HG02938 (cell line): ENCODE measurements at regions not wholly inside any gene's neighbourhood (a gene's known extent, or its start where the extent isn't known, plus 50 kb on each side); places are given as distances from the start of the nearest gene placed in this dataset.
A peak's percentile ranks its signal among the peaks of the same experiment; 100 is the strongest.

ENCODE experiments used
- ATAC-seq: cut with Tn5 transposase; IDR thresholded peaks from one replicate; pipeline ENCODE4 v1.9.1; 2021; ENCODE audit warnings: mild to moderate bottlenecking, moderate library complexity; ENCODE audit not compliant: unreplicated experiment

GRCh38 chr1:69290291-69290690 lies 277.4 kb upstream of the LRRC7 start:
- no peak for ATAC-seq

GRCh38 chr1:69291541-69291940 lies 276.2 kb upstream of the LRRC7 start:
- no peak for ATAC-seq

GRCh38 chr1:69292833-69293232 lies 274.9 kb upstream of the LRRC7 start:
- ATAC-seq, result no peak

- ATAC-seq, result no peak
Measured at GRCh38 chr1:69294171-69294570, 273.6 kb upstream of the LRRC7 start.

DNA sequence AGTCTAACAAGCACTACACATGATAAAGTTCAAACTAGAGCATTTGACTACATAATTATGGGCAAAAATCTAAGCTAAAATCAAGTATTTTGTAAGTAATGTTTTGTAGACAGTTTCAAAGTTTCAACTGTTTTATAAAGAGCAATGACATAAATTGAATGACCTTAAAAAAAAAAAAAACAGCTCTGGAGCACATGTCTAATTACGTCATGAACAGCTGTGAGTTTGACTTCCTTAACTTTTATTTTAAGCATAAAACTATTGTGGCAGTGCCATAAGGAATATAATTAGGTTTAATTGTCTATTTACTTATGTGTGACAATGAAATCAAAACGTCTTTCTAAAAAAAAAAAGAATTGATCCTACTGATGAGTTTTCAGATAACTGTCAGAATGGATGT lies 272.5 kb upstream of the LRRC7 start:
- ATAC-seq, result no peak

DNA sequence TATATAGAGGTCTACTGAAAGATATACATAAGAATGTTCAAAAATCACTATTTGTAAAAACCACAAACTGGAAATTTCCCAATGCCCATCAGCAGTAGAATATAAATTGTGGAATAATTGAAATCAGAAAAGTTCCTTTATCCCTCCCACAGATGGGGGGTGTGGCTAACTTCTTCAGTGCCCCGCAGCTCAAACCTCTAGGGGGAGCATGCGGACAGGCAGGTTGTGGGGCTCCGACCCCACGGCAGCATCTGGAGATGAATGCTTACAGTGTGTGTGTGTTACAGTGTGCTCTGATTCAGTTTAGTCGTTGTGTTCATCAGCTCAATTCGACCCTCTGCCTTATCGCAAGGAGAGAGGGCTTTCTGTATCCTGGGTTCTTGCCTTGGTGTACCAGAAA lies 262.1 kb upstream of the LRRC7 start:
- ATAC-seq, result no peak

- ATAC-seq, result no peak
Measured at GRCh38 chr1:69312055-69312732, 255.5 kb upstream of the LRRC7 start.

DNA sequence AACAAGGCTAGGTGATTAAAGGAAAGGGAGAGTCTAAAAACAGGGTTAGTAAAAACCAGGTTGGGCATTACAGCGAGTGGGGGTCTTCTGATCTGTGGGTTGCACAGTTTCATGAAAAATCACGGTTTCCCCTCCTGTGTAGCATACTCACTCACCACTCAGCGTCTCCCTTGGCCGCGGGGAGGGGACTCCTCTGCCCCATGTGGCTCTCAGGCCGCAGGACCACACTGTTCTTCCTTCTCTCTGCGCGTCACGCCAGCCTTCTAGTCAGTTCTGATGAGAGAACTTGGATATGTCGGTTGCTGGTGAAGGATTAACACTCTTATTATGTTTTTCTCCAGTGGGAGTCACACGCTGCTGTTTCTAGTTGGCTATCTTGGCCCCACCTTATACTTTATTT lies 254.6 kb upstream of the LRRC7 start:
- ATAC-seq, result no peak

DNA sequence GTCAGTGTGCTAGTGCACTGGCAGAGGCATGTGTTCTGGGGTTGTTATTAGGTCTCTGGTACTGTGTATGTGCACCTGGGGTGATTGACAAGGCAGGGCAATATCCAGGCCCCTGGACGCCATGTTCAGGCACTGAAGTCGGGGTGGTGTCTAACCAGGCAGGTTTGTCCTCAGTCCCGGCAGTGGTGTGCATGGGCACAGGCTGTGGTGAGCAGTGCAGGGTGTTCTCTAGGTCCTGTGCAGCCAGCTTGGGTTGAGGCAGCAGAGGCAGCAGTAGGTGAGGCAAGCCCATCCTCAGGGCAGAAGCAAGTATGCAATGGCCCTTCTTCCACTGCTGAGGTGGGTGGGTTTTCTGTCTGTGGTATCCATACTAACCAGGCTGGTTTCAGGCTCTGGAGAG lies 252.3 kb upstream of the LRRC7 start:
- ATAC-seq, result no peak

GRCh38 chr1:69315823-69316222 lies 251.9 kb upstream of the LRRC7 start:
- ATAC-seq, result no peak

DNA sequence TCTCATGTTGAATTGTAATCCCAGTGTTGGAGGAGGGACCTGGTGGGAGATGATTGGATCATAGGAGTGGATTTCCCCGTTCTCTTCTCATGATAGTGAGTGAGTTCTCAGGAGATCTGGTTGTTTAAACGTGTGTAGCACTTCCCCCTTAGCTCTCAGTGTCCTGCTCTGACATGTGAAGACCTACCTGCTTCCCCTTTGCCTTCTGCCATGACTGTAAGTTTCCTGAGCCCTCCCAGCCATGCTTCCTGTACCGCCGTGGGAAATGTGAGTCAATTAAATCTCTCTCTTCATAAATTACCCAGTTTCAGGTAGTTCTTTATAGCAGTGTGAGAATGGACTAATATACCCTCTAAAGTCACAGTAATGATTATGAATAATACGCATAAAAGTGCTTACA lies 248.4 kb upstream of the LRRC7 start:
- ATAC-seq, result no peak

GRCh38 chr1:69320757-69321211 lies 246.9 kb upstream of the LRRC7 start:
- peak; percentile 77 for ATAC-seq

DNA sequence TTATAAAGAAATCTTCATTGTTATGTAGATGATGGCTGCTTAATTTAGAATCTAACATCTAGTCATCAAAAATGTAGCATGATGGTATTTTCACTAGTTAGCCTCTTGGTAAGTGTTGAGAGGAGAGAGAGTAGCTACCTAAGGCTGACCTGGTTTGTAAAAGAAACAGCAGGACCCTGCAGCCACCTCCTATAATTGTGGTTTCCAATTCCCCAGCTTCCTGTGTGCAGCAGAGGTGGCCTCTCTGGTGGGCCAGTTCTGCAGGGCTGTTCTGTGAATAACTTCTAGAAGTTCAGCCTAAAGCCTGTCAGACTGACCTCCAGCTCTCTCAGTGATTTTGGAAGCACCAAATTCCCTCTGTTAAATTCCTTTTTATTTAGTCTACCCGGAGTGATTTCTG lies 246.4 kb upstream of the LRRC7 start:
- no peak for ATAC-seq

- no peak for ATAC-seq
Measured at GRCh38 chr1:69328186-69328585, 239.5 kb upstream of the LRRC7 start.

DNA sequence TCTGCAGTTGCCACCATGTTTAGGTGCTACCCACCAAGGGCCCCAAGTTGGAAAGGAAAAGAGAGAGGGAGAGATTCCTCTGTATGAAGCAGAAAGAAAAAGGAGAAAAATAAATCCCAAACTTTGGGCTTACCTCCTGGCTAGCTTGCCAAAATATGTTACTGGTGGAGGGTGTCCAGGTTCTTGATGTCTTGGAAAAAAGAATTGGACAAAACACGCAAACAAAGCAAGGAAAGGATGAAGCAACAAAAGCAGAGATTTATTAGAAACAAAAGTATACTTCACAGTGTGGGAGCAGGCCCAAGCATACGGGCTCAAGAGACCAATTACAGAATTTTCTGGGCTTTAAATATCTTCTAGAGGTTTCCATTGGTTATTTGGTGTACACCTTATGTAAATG lies 204.5 kb upstream of the LRRC7 start:
- ATAC-seq, result no peak

DNA sequence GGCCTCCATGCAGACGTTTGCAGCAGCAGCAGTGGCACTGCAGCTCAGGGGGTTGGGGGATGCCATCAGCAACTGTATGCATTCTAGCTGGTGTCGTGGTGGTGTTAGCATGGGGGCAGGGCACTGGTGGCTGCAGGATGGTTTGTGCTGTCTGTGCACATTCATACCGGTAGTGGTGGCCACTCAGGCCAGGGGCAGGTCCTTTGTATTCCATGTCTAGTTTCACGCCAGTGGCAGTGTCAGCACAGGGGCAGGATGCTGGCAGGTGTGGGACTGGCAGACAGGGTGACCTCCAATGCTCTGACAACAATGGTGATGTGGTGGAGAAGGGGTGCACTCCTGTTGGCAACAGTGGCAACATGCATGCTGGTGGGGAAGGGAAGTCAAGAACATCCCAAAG lies 194.2 kb upstream of the LRRC7 start:
- no peak for ATAC-seq

DNA sequence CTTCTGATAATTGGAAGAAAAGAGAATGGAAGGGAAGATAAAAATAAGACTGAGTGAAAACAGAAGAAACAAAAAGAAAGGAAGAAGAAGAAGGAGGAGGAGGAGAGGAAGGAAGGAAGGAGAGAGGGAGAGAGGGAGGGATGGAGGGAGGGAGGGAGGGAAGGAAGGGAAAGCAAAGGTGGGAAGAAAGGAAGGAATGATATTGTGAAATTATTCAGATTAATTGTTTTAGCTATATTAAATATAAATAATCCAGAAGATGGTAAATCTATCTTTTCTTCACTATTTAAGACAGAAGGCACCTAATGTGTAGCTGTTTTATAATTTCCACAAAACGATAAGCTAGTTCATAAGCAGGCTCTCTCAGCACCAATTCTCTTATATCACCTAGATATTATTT lies 191.3 kb upstream of the LRRC7 start:
- ATAC-seq, result no peak

- no peak for ATAC-seq
Measured at GRCh38 chr1:69377507-69377906, 190.2 kb upstream of the LRRC7 start.

GRCh38 chr1:69388044-69388443 lies 179.7 kb upstream of the LRRC7 start:
- ATAC-seq, result no peak

GRCh38 chr1:69400128-69400527 lies 167.6 kb upstream of the LRRC7 start:
- ATAC-seq, result no peak

DNA sequence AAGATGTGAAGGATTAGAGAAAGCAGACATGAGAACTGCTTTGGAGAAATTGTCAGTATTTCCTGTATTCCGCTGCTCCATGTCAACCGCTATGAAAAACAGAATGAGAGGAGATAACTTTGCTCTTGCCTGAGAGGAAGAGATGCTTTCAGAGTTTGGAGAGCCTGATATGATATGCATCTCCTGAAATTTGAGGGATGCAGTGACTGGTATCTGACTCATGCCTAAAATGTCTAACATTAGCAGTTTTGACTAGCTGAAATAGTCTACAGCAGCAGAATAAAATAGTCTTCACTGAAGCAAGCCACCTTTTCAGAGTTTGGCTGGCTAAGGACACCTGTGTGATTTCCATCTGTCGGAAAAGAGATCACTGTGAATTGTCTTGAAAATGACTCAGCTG lies 165.8 kb upstream of the LRRC7 start:
- no peak for ATAC-seq

DNA sequence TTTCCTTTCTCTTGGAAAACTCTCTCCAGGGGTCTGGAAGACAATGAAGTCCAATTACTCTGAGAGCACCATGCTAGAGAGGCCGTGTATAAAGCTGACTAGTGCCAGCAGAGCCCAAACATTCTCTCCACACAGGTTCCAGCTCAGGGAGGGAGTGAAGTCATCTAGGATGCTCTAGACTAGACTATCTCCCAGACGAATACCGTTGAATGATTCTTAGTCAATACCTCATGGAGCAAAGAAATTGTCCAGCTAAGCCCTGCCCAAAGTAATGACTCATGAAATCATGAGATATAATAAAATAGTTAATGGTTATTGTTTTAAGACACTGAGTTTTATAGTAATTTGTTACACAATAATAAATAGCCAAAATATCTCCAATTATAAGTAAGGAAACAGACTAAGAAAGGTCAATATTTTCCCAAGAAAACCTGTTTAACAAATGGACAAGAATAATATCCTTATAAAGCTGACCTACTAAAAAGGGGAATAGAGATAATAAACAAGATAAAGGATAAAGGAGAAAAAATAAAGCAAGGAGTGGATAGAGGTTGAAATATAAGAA lies 163.9 kb upstream of the LRRC7 start:
- ATAC-seq, result no peak

DNA sequence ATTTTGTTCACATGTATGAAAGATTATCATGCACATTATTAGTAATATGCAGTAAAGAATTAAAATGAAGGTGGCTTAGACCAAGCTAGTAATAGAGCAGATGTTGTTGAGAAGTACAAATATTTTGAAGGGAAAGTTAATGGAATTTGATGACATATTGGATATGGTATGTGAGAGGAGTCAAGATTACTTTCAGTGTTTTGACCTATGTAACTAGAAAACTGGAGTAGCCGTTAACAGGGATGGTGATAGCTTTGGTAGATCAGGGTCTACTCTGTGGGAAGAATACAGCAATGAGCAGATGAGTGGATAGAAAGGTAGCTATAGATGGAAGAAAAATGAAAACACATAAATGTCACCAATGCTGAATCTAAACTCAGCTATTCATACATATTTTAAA lies 163.2 kb upstream of the LRRC7 start:
- no peak for ATAC-seq
